ENCODE measurements at regions not wholly inside any gene's neighbourhood (a gene's known extent, or its start where the extent isn't known, plus 50 kb on each side); places are given as distances from the start of the nearest gene placed in this dataset.
"Not testable (repeated sequence)": the region's sequence is repeated elsewhere in the genome, so short reads cannot be mapped to it uniquely, and the experiment has no call there.

DNA sequence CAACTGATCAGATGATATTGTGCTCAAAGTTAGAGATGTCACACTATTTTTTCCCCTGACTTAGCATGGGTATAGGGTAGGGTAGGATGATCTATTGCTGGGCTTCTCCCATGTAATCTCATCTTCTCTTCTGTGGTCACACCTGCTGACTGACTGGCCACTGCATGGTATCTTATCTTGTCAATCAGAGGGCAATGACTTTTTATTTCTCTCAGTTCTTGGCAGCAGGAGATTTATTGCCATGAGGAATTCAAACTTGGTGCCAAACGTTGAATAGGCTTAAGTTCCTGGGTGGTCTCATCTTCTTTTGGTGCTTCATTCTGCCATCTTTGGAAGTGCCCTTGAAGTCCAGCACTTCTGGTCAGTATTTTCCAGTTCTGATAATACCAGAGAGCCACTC lies 226.4 kb upstream of the POGK start:
- H3K9me3 ChIP-seq (ENCODE audit: control insufficient read depth, insufficient read depth, low read length) = no peaks in the 10 kb centered on the region
- 53% methylated on average over 1 of the region's 1 CpG for WGBS (ENCODE audit: insufficient coverage)
- H3K27ac ChIP-seq (ENCODE audit: low read depth, low read length) = no peak overlapping the region

DNA sequence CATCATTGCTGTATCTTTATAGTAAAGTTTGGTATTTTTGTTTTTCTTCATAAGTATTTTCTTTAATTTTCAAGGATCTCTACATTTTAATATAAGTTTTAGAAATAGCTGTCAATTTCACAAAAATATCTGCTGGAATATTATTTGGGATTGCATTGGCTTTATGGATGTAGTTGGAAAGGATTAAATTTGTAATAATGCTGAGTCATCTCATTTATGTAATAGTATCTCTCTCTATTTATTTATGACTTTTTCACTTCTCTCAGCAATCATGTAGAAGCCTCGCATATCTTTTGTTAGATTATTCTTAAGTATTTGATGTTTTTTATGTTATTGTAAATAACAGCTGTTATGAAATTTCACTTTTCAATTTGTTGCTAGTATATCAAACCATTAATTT lies 223.1 kb upstream of the POGK start:
- Histone ChIP-seq H3K36me3 (ENCODE audit: control insufficient read depth, insufficient read depth, low read length) (no peaks in the 10 kb centered on the region), H3K4me1 (ENCODE audit: control insufficient read depth, insufficient read depth, low read length) (no peaks in the 10 kb centered on the region), H3K9me3 (ENCODE audit: control insufficient read depth, insufficient read depth, low read length) (no peaks in the 10 kb centered on the region), H3K27ac (ENCODE audit: low read depth, low read length) (no peak overlapping the region), H3K4me3 (ENCODE audit: low read depth, low read length) (no peak overlapping the region), H3K27me3 (ENCODE audit: control insufficient read depth, insufficient read depth, low read length) (no peaks in the 10 kb centered on the region)
- no CpG with 5 or more reads among the region's 1 CpG for WGBS (ENCODE audit: insufficient coverage)
- DNase-seq (ENCODE audit: low read depth in 4 of 6, low spot score in 6 of 6) = no peak

More for the DNA sequence above, 226.4 kb upstream of the POGK start:
- H3K27me3 ChIP-seq (ENCODE audit: control insufficient read depth, insufficient read depth, low read length) = no peaks in the 10 kb centered on the region
- no peak for DNase-seq (ENCODE audit: low read depth in 4 of 6, low spot score in 6 of 6)
- H3K36me3 ChIP-seq (ENCODE audit: control insufficient read depth, insufficient read depth, low read length) = no peaks in the 10 kb centered on the region
- no peak overlapping the region for H3K4me3 ChIP-seq (ENCODE audit: low read depth, low read length)
- H3K4me1 ChIP-seq (ENCODE audit: control insufficient read depth, insufficient read depth, low read length) = no peaks in the 10 kb centered on the region

DNA sequence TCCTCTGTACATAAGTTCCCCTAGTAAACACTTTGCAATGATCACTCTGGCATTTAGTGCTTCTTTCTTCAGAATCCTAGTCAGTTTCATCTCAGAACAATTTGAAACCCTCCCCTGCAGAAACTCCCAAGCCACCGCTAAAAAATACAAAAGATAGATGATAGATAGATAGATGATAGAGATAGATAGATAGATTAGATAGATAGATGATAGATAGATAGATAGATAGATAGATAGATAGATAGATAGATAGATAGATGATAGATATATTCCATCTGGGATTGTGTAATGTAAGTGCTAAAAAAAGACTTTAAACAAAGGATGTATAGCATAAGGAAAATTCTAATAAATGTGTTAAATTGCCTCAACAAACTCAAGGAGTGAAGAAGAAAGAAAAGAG lies 212.6 kb upstream of the POGK start:
- DNase-seq (ENCODE audit: low read depth in 4 of 6, low spot score in 6 of 6) = no peak
- no peaks in the 10 kb centered on the region for H3K36me3 ChIP-seq (ENCODE audit: control insufficient read depth, insufficient read depth, low read length)
- WGBS (ENCODE audit: insufficient coverage) = no CpG with 5 or more reads among the region's 1 CpG
- no peak overlapping the region for H3K27ac ChIP-seq (ENCODE audit: low read depth, low read length)
- no peaks in the 10 kb centered on the region for H3K9me3 ChIP-seq (ENCODE audit: control insufficient read depth, insufficient read depth, low read length)
- H3K4me1 ChIP-seq (ENCODE audit: control insufficient read depth, insufficient read depth, low read length) = no peaks in the 10 kb centered on the region
- no peak overlapping the region for H3K4me3 ChIP-seq (ENCODE audit: low read depth, low read length)
- no peaks in the 10 kb centered on the region for H3K27me3 ChIP-seq (ENCODE audit: control insufficient read depth, insufficient read depth, low read length)

DNA sequence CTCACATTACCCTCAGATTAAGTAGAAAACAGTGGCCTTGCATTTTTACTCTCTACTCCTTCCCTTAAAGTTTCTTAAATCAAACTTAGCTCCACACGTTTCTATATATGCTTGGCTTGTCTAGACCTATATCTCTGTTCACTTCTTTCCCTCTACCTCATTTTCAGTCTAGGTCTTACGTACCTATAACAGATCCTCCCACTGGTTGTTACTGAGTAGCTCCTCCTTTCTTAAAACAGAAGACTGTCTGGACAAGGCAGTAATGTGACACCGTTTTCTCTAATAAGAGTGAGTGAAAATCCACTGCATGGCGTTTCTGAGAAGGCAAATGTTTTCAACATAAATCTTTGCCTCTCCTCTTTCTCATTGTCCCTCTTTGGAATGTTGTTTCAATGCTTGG lies 211.7 kb upstream of the POGK start:
- Histone ChIP-seq H3K4me1 (ENCODE audit: control insufficient read depth, insufficient read depth, low read length) (no peaks in the 10 kb centered on the region), H3K36me3 (ENCODE audit: control insufficient read depth, insufficient read depth, low read length) (no peaks in the 10 kb centered on the region), H3K9me3 (ENCODE audit: control insufficient read depth, insufficient read depth, low read length) (no peaks in the 10 kb centered on the region), H3K4me3 (ENCODE audit: low read depth, low read length) (no peak overlapping the region), H3K27ac (ENCODE audit: low read depth, low read length) (no peak overlapping the region), H3K27me3 (ENCODE audit: control insufficient read depth, insufficient read depth, low read length) (no peaks in the 10 kb centered on the region)
- DNase-seq (ENCODE audit: low read depth in 4 of 6, low spot score in 6 of 6) = no peak
- WGBS (ENCODE audit: insufficient coverage) = 85% methylated on average over 2 of the region's 4 CpGs

GRCh38 chr1:166628259-166628658 lies 211.0 kb upstream of the POGK start:
- no peaks in the 10 kb centered on the region for H3K4me1 ChIP-seq (ENCODE audit: control insufficient read depth, insufficient read depth, low read length)
- no peak overlapping the region for H3K4me3 ChIP-seq (ENCODE audit: low read depth, low read length)
- no peaks in the 10 kb centered on the region for H3K27me3 ChIP-seq (ENCODE audit: control insufficient read depth, insufficient read depth, low read length)
- WGBS (ENCODE audit: insufficient coverage) = no CpG with 5 or more reads among the region's 1 CpG
- H3K9me3 ChIP-seq (ENCODE audit: control insufficient read depth, insufficient read depth, low read length) = no peaks in the 10 kb centered on the region
- H3K36me3 ChIP-seq (ENCODE audit: control insufficient read depth, insufficient read depth, low read length) = no peaks in the 10 kb centered on the region
- no peak overlapping the region for H3K27ac ChIP-seq (ENCODE audit: low read depth, low read length)
- no peak for DNase-seq (ENCODE audit: low read depth in 4 of 6, low spot score in 6 of 6)

- no peak overlapping the region for H3K27ac ChIP-seq (ENCODE audit: low read depth, low read length)
- no peak overlapping the region for H3K4me3 ChIP-seq (ENCODE audit: low read depth, low read length)
- DNase-seq (ENCODE audit: low read depth in 4 of 6, low spot score in 6 of 6) = no peak
- H3K4me1 ChIP-seq (ENCODE audit: control insufficient read depth, insufficient read depth, low read length) = no peaks in the 10 kb centered on the region
- no peaks in the 10 kb centered on the region for H3K27me3 ChIP-seq (ENCODE audit: control insufficient read depth, insufficient read depth, low read length)
- no CpG with 5 or more reads among the region's 1 CpG for WGBS (ENCODE audit: insufficient coverage)
- H3K9me3 ChIP-seq (ENCODE audit: control insufficient read depth, insufficient read depth, low read length) = no peaks in the 10 kb centered on the region
- H3K36me3 ChIP-seq (ENCODE audit: control insufficient read depth, insufficient read depth, low read length) = no peaks in the 10 kb centered on the region
Measured at GRCh38 chr1:166629946-166630345, 209.3 kb upstream of the POGK start.

- 83% methylated on average over 1 of the region's 2 CpGs for WGBS (ENCODE audit: insufficient coverage)
- H3K4me1 ChIP-seq (ENCODE audit: control insufficient read depth, insufficient read depth, low read length) = no peaks in the 10 kb centered on the region
- H3K4me3 ChIP-seq (ENCODE audit: low read depth, low read length) = no peak overlapping the region
- DNase-seq (ENCODE audit: low read depth in 4 of 6, low spot score in 6 of 6) = no peak
- no peak overlapping the region for H3K27ac ChIP-seq (ENCODE audit: low read depth, low read length)
- no peaks in the 10 kb centered on the region for H3K27me3 ChIP-seq (ENCODE audit: control insufficient read depth, insufficient read depth, low read length)
- H3K36me3 ChIP-seq (ENCODE audit: control insufficient read depth, insufficient read depth, low read length) = no peaks in the 10 kb centered on the region
- no peaks in the 10 kb centered on the region for H3K9me3 ChIP-seq (ENCODE audit: control insufficient read depth, insufficient read depth, low read length)
Measured at GRCh38 chr1:166630369-166630768, 208.9 kb upstream of the POGK start.

DNA sequence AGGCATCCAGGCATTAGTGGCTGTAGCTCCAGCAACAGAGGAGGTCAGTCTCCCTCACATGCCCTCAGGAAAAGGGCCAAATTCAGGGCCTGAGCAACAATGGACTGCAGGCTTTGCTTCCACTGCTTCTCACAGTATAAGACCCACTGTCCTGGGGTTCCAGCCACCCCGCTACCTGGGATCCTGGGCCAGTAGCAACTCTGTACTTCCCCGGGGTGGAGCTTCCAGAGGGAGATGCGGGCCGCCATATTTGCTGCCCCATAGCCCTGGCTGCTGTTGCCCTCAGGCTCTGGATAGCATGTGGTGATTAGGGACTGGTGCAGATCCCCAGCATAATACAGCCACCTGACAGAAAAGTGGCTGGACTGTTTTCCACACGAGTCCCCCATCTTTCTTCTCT lies 201.1 kb upstream of the POGK start:
- DNase-seq (ENCODE audit: low read depth in 4 of 6, low spot score in 6 of 6) = no peak
- Histone ChIP-seq H3K27ac (ENCODE audit: low read depth, low read length) (no peak overlapping the region), H3K36me3 (ENCODE audit: control insufficient read depth, insufficient read depth, low read length) (no peaks in the 10 kb centered on the region), H3K27me3 (ENCODE audit: control insufficient read depth, insufficient read depth, low read length) (no peaks in the 10 kb centered on the region), H3K9me3 (ENCODE audit: control insufficient read depth, insufficient read depth, low read length) (no peaks in the 10 kb centered on the region), H3K4me1 (ENCODE audit: control insufficient read depth, insufficient read depth, low read length) (no peaks in the 10 kb centered on the region), H3K4me3 (ENCODE audit: low read depth, low read length) (no peak overlapping the region)
- WGBS (ENCODE audit: insufficient coverage) = 93% methylated on average over 5 of the region's 5 CpGs

DNA sequence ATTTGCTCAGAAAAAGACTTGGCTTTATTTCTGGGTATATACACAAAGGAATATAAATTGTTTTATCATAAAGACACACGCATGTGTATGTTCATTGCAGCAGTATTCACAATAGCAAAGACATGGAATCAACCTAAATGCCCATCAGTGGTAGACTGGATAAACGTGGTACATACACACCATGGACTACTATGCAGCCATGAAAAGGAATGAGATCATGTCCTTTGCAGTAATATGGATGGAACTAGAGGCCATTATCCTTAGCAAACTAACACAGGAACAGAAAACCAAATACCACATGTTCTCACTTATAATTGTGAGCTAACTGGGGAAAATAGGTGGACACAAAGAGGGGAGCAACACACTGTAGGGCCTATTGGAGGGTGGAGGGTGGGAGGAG lies 182.0 kb upstream of the POGK start:
- H3K27me3 ChIP-seq (ENCODE audit: control insufficient read depth, insufficient read depth, low read length); H3K36me3 ChIP-seq (ENCODE audit: control insufficient read depth, insufficient read depth, low read length); H3K4me3 ChIP-seq (ENCODE audit: low read depth, low read length); DNase-seq (ENCODE audit: low read depth in 4 of 6, low spot score in 6 of 6); H3K27ac ChIP-seq (ENCODE audit: low read depth, low read length); H3K4me1 ChIP-seq (ENCODE audit: control insufficient read depth, insufficient read depth, low read length); H3K9me3 ChIP-seq (ENCODE audit: control insufficient read depth, insufficient read depth, low read length): not testable (repeated sequence)
- no CpG with 5 or more reads among the region's 2 CpGs for WGBS (ENCODE audit: insufficient coverage)

DNA sequence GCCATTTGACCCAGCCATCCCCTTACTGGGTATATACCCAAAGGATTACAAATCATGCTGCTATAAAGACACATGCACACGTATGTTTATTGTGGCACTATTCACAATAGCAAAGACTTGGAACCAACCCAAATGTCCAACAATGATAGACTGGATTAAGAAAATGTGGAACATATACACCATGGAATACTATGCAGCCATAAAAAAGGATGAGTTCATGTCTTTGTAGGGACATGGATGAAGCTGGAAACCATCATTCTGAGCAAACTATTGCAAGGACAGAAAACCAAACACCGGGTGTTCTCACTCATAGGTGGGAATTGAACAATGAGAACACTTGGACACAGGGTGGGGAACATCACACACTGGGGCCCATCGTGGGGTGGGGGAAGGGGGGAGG lies 172.5 kb upstream of the POGK start:
- H3K4me3 ChIP-seq (ENCODE audit: low read depth, low read length); H3K27me3 ChIP-seq (ENCODE audit: control insufficient read depth, insufficient read depth, low read length); H3K4me1 ChIP-seq (ENCODE audit: control insufficient read depth, insufficient read depth, low read length); H3K27ac ChIP-seq (ENCODE audit: low read depth, low read length); H3K36me3 ChIP-seq (ENCODE audit: control insufficient read depth, insufficient read depth, low read length); H3K9me3 ChIP-seq (ENCODE audit: control insufficient read depth, insufficient read depth, low read length); DNase-seq (ENCODE audit: low read depth in 4 of 6, low spot score in 6 of 6): not testable (repeated sequence)
- WGBS (ENCODE audit: insufficient coverage) = 100% methylated on average over 1 of the region's 3 CpGs
